Panc1 (cell line): ENCODE measurements at regions not wholly inside any gene's neighbourhood (a gene's known extent, or its start where the extent isn't known, plus 50 kb on each side); places are given as distances from the start of the nearest gene placed in this dataset.

Experiments
- ATAC-seq: fragments of 200-7000 bp; cut with Tn5 transposase; 2 replicates; pipeline ENCODE4 v1.9.1; 2020; ENCODE audit warnings: mild to moderate bottlenecking, moderate library complexity
- BruUV-seq: library from RNA; stranded (reverse); fragments of 400-500 nt; replicated peaks from 2 replicates; lab custom pipeline; 2021; lab: Mats Ljungman, UMichigan
- CTCF ChIA-PET: fragments of 300-600 bp; sonication (Branson Sonifier 250); formaldehyde crosslinking; loops from one replicate; lab custom pipeline; 2022; ENCODE audit warnings: antibody characterized with exemption; lab: Charles Lee
- POLR2A ChIA-PET: fragments of 300-600 bp; sonication (Branson Sonifier 250); formaldehyde crosslinking; loops from one replicate; lab custom pipeline; 2022; ENCODE audit warnings: antibody characterized with exemption; lab: Charles Lee
- DNase-seq: peaks from one replicate; pipeline ENCODE4 v3.0.0-alpha.2; 2010; ENCODE audit warnings: low read depth, low spot score
- H3K27ac ChIP-seq: 2 replicates; pipeline ENCODE4 v1.5.1; 2011; ENCODE audit warnings: mild to moderate bottlenecking, low read length, inconsistent platforms
- H3K27me3 ChIP-seq: fragments of 200-500 bp; sonication (Bioruptor generic); 2 replicates; pipeline ENCODE4 v1.6.0; 2014; ENCODE audit warnings: low read length, inconsistent platforms; ENCODE audit not compliant: control insufficient read depth, insufficient read depth
- H3K36me3 ChIP-seq: fragments of 200-500 bp; sonication (Bioruptor generic); 2 replicates; pipeline ENCODE4 v1.5.1; 2014; ENCODE audit warnings: inconsistent platforms, mild to moderate bottlenecking, low read length, moderate library complexity; ENCODE audit not compliant: control insufficient read depth, insufficient read depth
- H3K4me1 ChIP-seq: 2 replicates; pipeline ENCODE4 v1.5.1; 2011; ENCODE audit warnings: inconsistent platforms, mild to moderate bottlenecking, low read length, moderate library complexity; ENCODE audit not compliant: control insufficient read depth, insufficient read depth
- H3K4me3 ChIP-seq, 2 experiments: 2 replicates each; pipeline ENCODE4 v1.5.1; 2011 to 2012; ENCODE audit warnings: low read depth in 2 of 2, low read length in 2 of 2, mild to moderate bottlenecking in 2 of 2, inconsistent platforms in 1 of 2, moderate library complexity in 1 of 2
- H3K9me3 ChIP-seq: fragments of 200-500 bp; sonication (Bioruptor generic); 2 replicates; pipeline ENCODE4 v1.5.1; 2014; ENCODE audit warnings: low read depth, mild to moderate bottlenecking, inconsistent platforms, low read length, moderate library complexity; ENCODE audit not compliant: control insufficient read depth, insufficient read depth
- POLR2AphosphoS5 ChIP-seq: IDR thresholded peaks from 2 replicates; pipeline ENCODE4 v1.6.1; 2012; ENCODE audit warnings: mild to moderate bottlenecking, low read depth, low read length, moderate library complexity
- REST ChIP-seq, 2 experiments: IDR thresholded peaks; 2 replicates each; pipeline ENCODE4 v1.6.1; 2011 to 2012; ENCODE audit warnings: low read depth in 2 of 2, control low read depth in 1 of 2, low read length in 1 of 2, mild to moderate bottlenecking in 1 of 2, moderate library complexity in 1 of 2; ENCODE audit not compliant: insufficient read depth in 1 of 2
- SIN3A ChIP-seq: IDR thresholded peaks from 2 replicates; pipeline ENCODE4 v1.6.1; 2012; ENCODE audit warnings: low read depth, mild to moderate bottlenecking, low read length, moderate library complexity, borderline replicate concordance; ENCODE audit not compliant: insufficient read depth
- TCF7L2 ChIP-seq: IDR thresholded peaks from 2 replicates; pipeline ENCODE4 v1.6.1; 2011; ENCODE audit warnings: mild to moderate bottlenecking, low read depth, low read length, inconsistent platforms
- in situ Hi-C: cut with HindIII; loops from 2 replicates; pipeline ENCODE4 v1.10.0; 2016; ENCODE audit warnings: low sequenced_read_pairs, low pct_unique_long_range_greater_than_20kb
- intact Hi-C: fragments of 100-400 bp; cut with micrococcal nuclease; formaldehyde crosslinking; loops from one replicate; pipeline ENCODE4 v1.10.0; 2022; ENCODE audit not compliant: unreplicated experiment
- TF ChIP-seq, protein P1 (sequence below): fragments of 450-650 bp; IDR thresholded peaks from 2 replicates; pipeline ENCODE4 v1.5.1; 2017; ENCODE audit warnings: mild to moderate bottlenecking

DNA sequence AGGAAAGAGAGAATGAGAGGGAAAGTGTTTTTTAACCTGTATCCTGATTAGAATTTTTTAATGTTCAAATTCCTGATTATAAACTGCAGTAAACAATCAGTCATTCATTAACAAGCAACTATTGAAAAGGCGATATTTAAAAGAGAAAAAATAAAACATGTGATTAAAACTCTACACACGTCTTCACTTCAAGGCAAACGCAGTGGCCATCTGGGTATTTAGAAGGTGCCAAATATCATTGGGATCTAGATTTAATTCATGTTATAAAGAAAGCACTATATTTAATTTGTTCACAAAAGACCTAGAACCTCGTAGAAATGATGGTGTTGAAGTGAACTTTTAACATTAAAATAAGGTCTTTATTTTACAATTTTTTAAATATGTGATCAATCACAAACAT is 189.4 kb upstream of the KLF14 start:
- peak overlapping the region; percentile 100 for H3K27ac ChIP-seq

GRCh38 chr7:130923930-130924329 is 189.9 kb upstream of the KLF14 start:
- BruUV-seq: no TSS peak
- intact Hi-C loops: no loop called here
- in situ Hi-C loops: no loop called here
- H3K4me3 ChIP-seq: peak overlapping the region in 1 of 2 experiments; percentile 2; a peak in 1 of 4 replicates
- CTCF ChIA-PET: interaction anchor here (2.8 kb wide), 1 partner anchor 27 kb away, joined by 8 read pairs; no protein-coding TSS in a partner anchor
- TF ChIP-seq POLR2AphosphoS5 (no peak), SIN3A (no peak)
- DNase-seq: no peak
- no peaks in the 10 kb centered on the region for H3K9me3 ChIP-seq
- no peaks in the 10 kb centered on the region for H3K27me3 ChIP-seq
- POLR2A ChIA-PET: interaction anchor here (0.6 to 1.2 kb wide), 3 partner anchors 11 to 31 kb away, joined by 3 to 4 read pairs (median 3); no protein-coding TSS in a partner anchor
- H3K36me3 ChIP-seq: peaks cover 5% of the 10 kb centered on the region
- H3K27ac ChIP-seq: peak overlapping the region; percentile 100
- ATAC-seq: 0 out of 2 replicates have a peak, but pooled peaks have one; percentile 6
- peaks cover 99% of the 10 kb centered on the region for H3K4me1 ChIP-seq

More for the DNA sequence above, 189.4 kb upstream of the KLF14 start:
- Histone ChIP-seq H3K9me3 (no peaks in the 10 kb centered on the region), H3K4me3 (no peak overlapping the region), H3K4me1 (peaks cover 99% of the 10 kb centered on the region), H3K27me3 (no peaks in the 10 kb centered on the region), H3K36me3 (peaks cover 5% of the 10 kb centered on the region)
- ATAC-seq (no peak), DNase-seq (no peak)
- ChIA-PET POLR2A (interaction anchor here (1.2 to 2.1 kb wide), 2 partner anchors 11 to 18 kb away, joined by 4 to 13 read pairs; no protein-coding TSS in a partner anchor), CTCF (interaction anchor here (2.8 kb wide), 1 partner anchor 26 kb away, joined by 8 read pairs; no protein-coding TSS in a partner anchor)
- intact Hi-C loops (no loop called here), in situ Hi-C loops (no loop called here)
- TF ChIP-seq, protein P1, sequence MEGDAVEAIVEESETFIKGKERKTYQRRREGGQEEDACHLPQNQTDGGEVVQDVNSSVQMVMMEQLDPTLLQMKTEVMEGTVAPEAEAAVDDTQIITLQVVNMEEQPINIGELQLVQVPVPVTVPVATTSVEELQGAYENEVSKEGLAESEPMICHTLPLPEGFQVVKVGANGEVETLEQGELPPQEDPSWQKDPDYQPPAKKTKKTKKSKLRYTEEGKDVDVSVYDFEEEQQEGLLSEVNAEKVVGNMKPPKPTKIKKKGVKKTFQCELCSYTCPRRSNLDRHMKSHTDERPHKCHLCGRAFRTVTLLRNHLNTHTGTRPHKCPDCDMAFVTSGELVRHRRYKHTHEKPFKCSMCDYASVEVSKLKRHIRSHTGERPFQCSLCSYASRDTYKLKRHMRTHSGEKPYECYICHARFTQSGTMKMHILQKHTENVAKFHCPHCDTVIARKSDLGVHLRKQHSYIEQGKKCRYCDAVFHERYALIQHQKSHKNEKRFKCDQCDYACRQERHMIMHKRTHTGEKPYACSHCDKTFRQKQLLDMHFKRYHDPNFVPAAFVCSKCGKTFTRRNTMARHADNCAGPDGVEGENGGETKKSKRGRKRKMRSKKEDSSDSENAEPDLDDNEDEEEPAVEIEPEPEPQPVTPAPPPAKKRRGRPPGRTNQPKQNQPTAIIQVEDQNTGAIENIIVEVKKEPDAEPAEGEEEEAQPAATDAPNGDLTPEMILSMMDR: no peak
- TF ChIP-seq POLR2AphosphoS5: no peak
- TF ChIP-seq SIN3A: no peak
- no peak for TF ChIP-seq REST (IDR thresholded peaks at IDR 0.05; ENCODE audit: insufficient read depth in 1 of 2, low read depth in 2 of 2, low read length in 1 of 2)
- TF ChIP-seq TCF7L2: no peak
- BruUV-seq: no TSS peak
